Kidney (tissue), 13 donors: ENCODE measurements at regions not wholly inside any gene's neighbourhood (a gene's known extent, or its start where the extent isn't known, plus 50 kb on each side); places are given as distances from the start of the nearest gene placed in this dataset.

Experiments used
- DNase-seq, 5 donors: peaks; one replicate each; pipeline ENCODE4 v3.0.0-alpha.2; 2013 to 2020
- FAIRE-seq: peaks from 2 replicates; lab custom pipeline; 2012; peaks lifted over from hg19 to GRCh38; lab: Jason Lieb, UNC
- H3K27ac ChIP-seq, 2 donors: one replicate each; pipeline ENCODE4 v1.7.0; 2013; ENCODE audit warnings: low read depth in 2 of 2, low read length in 2 of 2, inconsistent platforms in 1 of 2
- H3K27me3 ChIP-seq: one replicate; pipeline ENCODE4 v1.7.1; 2013; ENCODE audit warnings: low read length, inconsistent platforms; ENCODE audit not compliant: control insufficient read depth, insufficient read depth
- H3K36me3 ChIP-seq, 3 donors: one replicate each; pipeline versions ENCODE4 v1.7.0 to v1.7.1; 2013; ENCODE audit warnings: low read length in 3 of 3, control low read depth in 1 of 3, inconsistent platforms in 1 of 3; ENCODE audit not compliant: insufficient read depth in 3 of 3, control insufficient read depth in 2 of 3
- H3K4me1 ChIP-seq, 3 donors: one replicate each; pipeline versions ENCODE4 v1.7.0 to v1.7.1; 2013; ENCODE audit warnings: low read length in 3 of 3, inconsistent platforms in 1 of 3, low read depth in 1 of 3; ENCODE audit not compliant: control insufficient read depth in 2 of 3, insufficient read depth in 2 of 3
- H3K4me3 ChIP-seq, 3 donors: one replicate each; pipeline versions ENCODE4 v1.7.0 to v1.8.1; 2013; ENCODE audit warnings: low read length in 3 of 3, control low read depth in 1 of 3, inconsistent platforms in 1 of 3
- H3K9ac ChIP-seq, 3 donors: one replicate each; pipeline versions ENCODE4 v1.7.0 to v1.7.1; 2013; ENCODE audit warnings: low read length in 3 of 3, control low read depth in 1 of 3, inconsistent platforms in 1 of 3
- H3K9me3 ChIP-seq, 3 donors: one replicate each; pipeline versions ENCODE4 v1.7.0 to v1.7.1; 2013; ENCODE audit warnings: low read length in 3 of 3, control low read depth in 1 of 3, inconsistent platforms in 1 of 3; ENCODE audit not compliant: control insufficient read depth in 2 of 3, insufficient read depth in 1 of 3
- CTCF ChIP-seq: IDR thresholded peaks from 3 replicates; pipeline ENCODE4 v1.5.1; 2012; ENCODE audit warnings: mild to moderate bottlenecking, moderate library complexity, borderline replicate concordance; ENCODE audit not compliant: insufficient read depth; ENCODE audit errors: extremely low read depth
- intact Hi-C: fragments of 100-400 bp; cut with DNase I; formaldehyde crosslinking; loops from one replicate; pipeline ENCODE4 v1.11.1; 2022
- donor health status: control.
- donor health status: control.
- donor health status: control.
- donor health status: control.
- donor health status: control.
- donor health status: DM: yes; HTN: yes; CAD: no.
- donor health status: Normal renal cell carcinoma (clear cell type).

DNA sequence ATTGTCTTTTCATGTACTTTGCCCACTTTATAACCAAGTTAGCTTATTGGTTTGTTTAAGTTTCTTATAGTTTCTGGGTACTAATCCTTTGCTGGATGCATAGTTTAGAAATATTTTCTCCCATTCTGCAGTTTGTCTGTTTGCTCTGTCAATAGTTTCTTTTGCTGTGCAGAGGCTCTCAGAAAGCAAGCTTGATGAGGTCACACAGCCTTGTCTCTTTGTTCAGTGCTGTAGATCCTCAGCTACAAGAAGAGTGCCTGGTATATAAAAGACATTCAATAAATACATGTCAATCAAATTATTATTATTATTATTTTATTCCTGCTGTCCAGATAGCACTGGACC lies 55.2 kb upstream of the MEDAG start:
- no peak overlapping the region for H3K9ac ChIP-seq
- no peak overlapping the region for H3K27ac ChIP-seq
- FAIRE-seq (no peak), DNase-seq (no peak)
- H3K4me1 ChIP-seq: peaks cover 0 to 2% (median 0%) of the 10 kb centered on the region in 3 donors
- H3K36me3 ChIP-seq: no peaks in the 10 kb centered on the region
- no peak overlapping the region for H3K4me3 ChIP-seq
- no peaks in the 10 kb centered on the region for H3K27me3 ChIP-seq
- intact Hi-C loops: no loop called here
- TF ChIP-seq CTCF: no peak
- H3K9me3 ChIP-seq: no peaks in the 10 kb centered on the region

DNA sequence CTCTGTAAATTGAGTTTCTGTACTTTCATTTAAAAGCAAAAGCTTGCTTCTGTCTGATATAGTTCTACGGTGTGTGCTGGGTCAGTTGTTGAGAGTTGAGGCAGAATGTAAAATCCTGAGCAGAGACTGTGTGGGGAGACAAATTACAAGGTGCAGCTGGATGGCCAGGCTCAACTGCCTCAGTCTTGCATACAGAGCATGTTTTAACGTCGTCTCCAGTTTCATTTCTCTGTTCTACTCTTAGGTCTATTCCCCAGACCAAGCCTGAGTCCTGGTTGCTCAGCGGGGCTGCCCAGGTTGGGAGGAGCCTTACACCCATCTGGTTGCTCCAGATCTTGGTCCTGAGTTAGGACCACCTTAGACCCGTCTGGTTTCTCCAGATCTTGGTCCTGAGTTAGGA lies 54.4 kb upstream of the MEDAG start:
- no peaks in the 10 kb centered on the region for H3K36me3 ChIP-seq
- no peak for FAIRE-seq
- intact Hi-C loops: no loop called here

DNA sequence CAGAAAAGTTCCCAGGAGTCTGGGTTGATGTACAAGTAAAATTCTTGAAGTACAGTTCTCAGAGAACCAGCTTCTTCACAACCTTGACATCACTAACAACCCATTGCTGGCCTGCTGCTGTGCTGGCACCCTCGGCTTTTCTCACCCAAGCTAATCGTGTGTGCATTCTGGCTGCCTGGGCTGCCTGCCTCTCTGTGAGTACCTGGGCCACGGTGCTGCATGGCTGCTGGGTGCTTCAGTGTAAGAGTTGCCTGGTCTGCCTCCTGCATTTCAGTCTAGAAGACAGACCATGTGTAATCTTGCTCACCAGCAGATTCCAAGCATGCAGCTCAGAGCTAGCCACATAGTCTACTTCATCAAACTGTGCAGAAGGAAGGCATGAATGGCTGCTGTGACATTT lies 50.5 kb upstream of the MEDAG start:
- no peak overlapping the region for H3K4me3 ChIP-seq
- H3K27me3 ChIP-seq: no peaks in the 10 kb centered on the region
- H3K27ac ChIP-seq: no peak overlapping the region
- no peak overlapping the region for H3K9ac ChIP-seq
- intact Hi-C loops: no loop called here
- no peak for DNase-seq
- FAIRE-seq: no peak
- no peaks in the 10 kb centered on the region for H3K9me3 ChIP-seq
- no peak for TF ChIP-seq CTCF
- no peaks in the 10 kb centered on the region for H3K36me3 ChIP-seq
- no peaks in the 10 kb centered on the region for H3K4me1 ChIP-seq

More for the DNA sequence above, 54.4 kb upstream of the MEDAG start:
- no peaks in the 10 kb centered on the region for H3K27me3 ChIP-seq
- H3K9me3 ChIP-seq: no peaks in the 10 kb centered on the region
- no peak overlapping the region for H3K4me3 ChIP-seq
- no peak for TF ChIP-seq CTCF
- no peak overlapping the region for H3K9ac ChIP-seq
- H3K27ac ChIP-seq: no peak overlapping the region
- no peak for DNase-seq
- peaks cover 0 to 2% (median 0%) of the 10 kb centered on the region in 3 donors for H3K4me1 ChIP-seq

DNA sequence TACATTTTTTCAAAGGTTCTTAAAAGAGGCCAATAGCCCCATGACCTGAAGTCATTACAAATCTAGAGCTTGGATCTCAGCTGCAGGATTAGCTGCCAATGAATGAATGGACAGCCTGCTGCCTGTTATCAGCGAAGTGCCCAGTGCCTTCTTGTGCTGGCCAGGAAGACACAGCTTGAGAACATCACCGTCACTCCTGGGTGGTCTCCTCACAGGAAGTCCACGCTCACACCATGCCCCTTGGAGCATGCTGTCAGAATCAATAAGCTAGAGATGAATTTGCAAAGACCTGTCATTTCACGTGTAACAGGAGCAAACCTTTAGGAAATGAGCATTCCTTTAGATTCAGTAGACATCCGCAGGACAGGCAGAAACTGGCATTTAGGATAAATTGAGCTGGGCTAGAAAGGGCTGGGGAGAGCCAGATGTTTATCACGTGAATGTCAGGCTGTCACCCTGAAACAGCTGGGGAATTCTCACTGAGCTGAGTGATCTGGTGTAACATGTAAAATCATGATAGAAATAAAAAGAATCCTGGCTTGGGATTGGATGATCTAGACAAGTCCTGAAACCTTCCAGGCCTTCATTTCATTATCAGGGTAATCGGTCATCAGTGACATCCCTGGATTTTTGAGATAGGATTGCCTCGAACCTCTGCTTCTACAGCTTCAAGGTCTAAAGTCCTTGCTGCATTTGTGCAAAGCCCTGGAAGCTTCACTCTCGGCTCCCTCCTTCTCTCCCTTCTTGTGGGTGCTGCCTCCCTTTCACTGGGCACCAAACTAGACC lies 49.9 kb upstream of the MEDAG start:
- DNase-seq: no peak
- Histone ChIP-seq H3K9ac (no peak overlapping the region), H3K27ac (no peak overlapping the region), H3K4me3 (no peak overlapping the region), H3K36me3 (no peaks in the 10 kb centered on the region), H3K4me1 (no peaks in the 10 kb centered on the region), H3K9me3 (no peaks in the 10 kb centered on the region), H3K27me3 (no peaks in the 10 kb centered on the region)
- intact Hi-C loops: no loop called here
- FAIRE-seq: no peak
- TF ChIP-seq CTCF: no peak
